GM13977 (cell line): ENCODE measurements at regions not wholly inside any gene's neighbourhood (a gene's known extent, or its start where the extent isn't known, plus 50 kb on each side); places are given as distances from the start of the nearest gene placed in this dataset.

Source experiments
- DNase-seq: peaks from one replicate; pipeline ENCODE4 v3.0.0; 2012; ENCODE audit warnings: low spot score
- CTCF ChIP-seq: IDR thresholded peaks from 2 replicates; pipeline ENCODE4 v1.5.1; 2012; ENCODE audit warnings: mild to moderate bottlenecking, control low read depth; ENCODE audit not compliant: insufficient read depth; ENCODE audit errors: extremely low read depth, missing control alignments
- in situ Hi-C: fragments of 300-500 bp; cut with MboI; formaldehyde crosslinking; loops from one replicate; pipeline ENCODE4 v1.12.0; 2022; ENCODE audit warnings: low sequenced_read_pairs, low pct_unique_long_range_greater_than_20kb, mixed read lengths, inconsistent platforms; ENCODE audit not compliant: unreplicated experiment

GRCh38 chr9:88326936-88327335 is 61.3 kb upstream of the SPIN1 start:
- in situ Hi-C loops = no loop called here
- no peak for DNase-seq
- TF ChIP-seq CTCF = no peak

GRCh38 chr9:88326015-88326414 is 62.2 kb upstream of the SPIN1 start:
- no peak for TF ChIP-seq CTCF
- in situ Hi-C loops = no loop called here
- DNase-seq = no peak

GRCh38 chr9:88322906-88323566 is 65.2 kb upstream of the SPIN1 start:
- in situ Hi-C loops = no loop called here
- no peak for DNase-seq
- TF ChIP-seq CTCF = no peak

- TF ChIP-seq CTCF = no peak
- no peak for DNase-seq
- in situ Hi-C loops = no loop called here
Observed at GRCh38 chr9:88321764-88322163, 66.5 kb upstream of the SPIN1 start.

GRCh38 chr9:88320748-88321415 is 67.4 kb upstream of the SPIN1 start:
- no peak for DNase-seq
- in situ Hi-C loops = no loop called here
- no peak for TF ChIP-seq CTCF

- TF ChIP-seq CTCF = no peak
- DNase-seq = no peak
- in situ Hi-C loops = no loop called here
Observed at GRCh38 chr9:88319936-88320747, 68.1 kb upstream of the SPIN1 start.
